ENCODE measurements at regions not wholly inside any gene's neighbourhood (a gene's known extent, or its start where the extent isn't known, plus 50 kb on each side); places are given as distances from the start of the nearest gene placed in this dataset.
"Not testable (repeated sequence)": the region's sequence is repeated elsewhere in the genome, so short reads cannot be mapped to it uniquely, and the experiment has no call there.

- not testable (repeated sequence) for DNase-seq
These were observed 213.7 kb upstream of the ADRA1D start for GRCh38 chr20:4462801-4463200.

DNA sequence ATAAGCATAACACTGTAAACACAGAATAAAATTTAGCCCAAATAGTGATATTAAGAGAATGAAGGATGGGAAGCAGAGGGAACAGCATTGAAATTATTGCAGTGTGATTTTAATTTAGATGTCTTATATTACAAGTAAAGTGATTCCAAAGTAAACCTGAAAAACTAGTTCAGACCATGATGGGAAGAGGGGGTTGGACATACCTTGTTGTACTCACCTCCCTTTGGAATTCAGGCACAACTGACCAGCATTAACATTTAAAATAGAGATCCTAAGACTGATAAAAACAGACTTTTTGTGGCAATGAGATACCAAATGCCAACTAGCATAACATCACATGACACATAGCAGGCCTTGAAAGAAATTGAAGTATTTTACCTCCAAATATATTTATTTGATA is 210.0 kb upstream of the ADRA1D start:
- no peak for DNase-seq

GRCh38 chr20:4457566-4458543 is 208.8 kb upstream of the ADRA1D start:
- DNase-seq, result no peak

DNA sequence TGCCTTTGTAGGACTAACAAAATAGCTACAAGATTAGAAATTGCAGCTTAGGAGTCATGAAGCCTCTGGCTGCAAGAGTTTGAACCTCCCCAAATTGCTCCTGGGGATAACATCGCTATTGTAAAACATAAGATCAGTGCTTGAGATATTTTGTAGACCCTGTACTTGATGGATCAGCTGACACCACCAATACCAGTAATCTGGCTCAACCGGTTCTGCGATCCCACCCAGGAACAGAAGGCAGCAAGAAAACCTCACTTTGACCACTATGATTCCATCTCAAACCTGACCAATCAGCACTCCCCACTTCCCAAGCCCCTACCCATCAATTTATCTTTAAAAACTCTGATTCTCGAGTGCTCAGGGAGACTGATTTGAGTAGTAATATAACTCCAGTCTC is 206.9 kb upstream of the ADRA1D start:
- no peak for DNase-seq

GRCh38 chr20:4455301-4455701 is 206.2 kb upstream of the ADRA1D start:
- no peak for DNase-seq

GRCh38 chr20:4454111-4454510 is 205.0 kb upstream of the ADRA1D start:
- DNase-seq, result no peak

GRCh38 chr20:4453359-4453758 is 204.3 kb upstream of the ADRA1D start:
- no peak for DNase-seq

- DNase-seq, result no peak
These were observed 202.5 kb upstream of the ADRA1D start for GRCh38 chr20:4451487-4452081.

GRCh38 chr20:4449957-4450715 is 201.0 kb upstream of the ADRA1D start:
- no peak for DNase-seq

- DNase-seq, result no peak
These were observed 196.7 kb upstream of the ADRA1D start for GRCh38 chr20:4445784-4446183.

DNA sequence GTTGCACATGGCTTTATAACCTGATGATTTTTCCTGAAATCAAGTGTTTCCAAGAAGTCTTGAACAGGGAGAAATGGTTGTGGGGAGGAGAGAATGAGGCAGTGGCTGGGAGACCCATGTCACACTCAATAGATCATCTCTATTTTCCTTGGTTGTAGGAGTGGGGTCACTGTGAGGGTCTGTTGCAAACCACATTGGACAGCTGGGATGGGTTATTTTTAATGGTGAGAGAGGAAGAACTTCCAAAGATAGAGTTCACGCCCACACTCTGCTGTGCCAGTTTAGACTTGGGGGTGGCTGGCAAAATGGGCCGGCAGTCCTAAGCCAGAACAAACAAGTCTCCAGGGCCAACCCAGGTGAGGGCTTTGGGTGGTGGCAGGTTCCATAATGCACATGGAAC is 196.2 kb upstream of the ADRA1D start:
- DNase-seq, result no peak

- DNase-seq, result no peak
These were observed 195.3 kb upstream of the ADRA1D start for GRCh38 chr20:4444404-4444803.

- no peak for DNase-seq
These were observed 193.9 kb upstream of the ADRA1D start for GRCh38 chr20:4443016-4443415.

GRCh38 chr20:4441871-4442270 is 192.8 kb upstream of the ADRA1D start:
- DNase-seq, result no peak

DNA sequence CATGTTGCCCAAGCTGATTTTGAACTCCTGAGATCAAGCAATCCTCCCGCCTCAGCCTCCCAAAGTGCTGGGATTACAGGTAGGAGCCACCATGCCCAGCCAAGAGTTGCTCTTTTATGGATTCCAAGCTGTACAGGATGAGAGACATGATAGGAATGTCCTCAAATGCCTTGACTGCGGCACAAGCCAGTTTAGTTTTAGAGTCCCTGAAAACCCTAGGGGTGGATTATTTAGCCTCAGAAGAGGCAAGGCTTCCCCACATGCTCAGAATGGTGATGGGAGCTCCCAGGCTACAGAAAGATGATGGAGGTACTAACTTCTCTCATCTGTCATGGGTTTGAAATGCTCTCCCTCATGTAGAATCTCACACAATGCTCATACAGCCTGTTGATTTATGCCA is 192.1 kb upstream of the ADRA1D start:
- DNase-seq, result no peak

GRCh38 chr20:4439461-4439860 is 190.4 kb upstream of the ADRA1D start:
- no peak for DNase-seq

- DNase-seq, result no peak
These were observed 188.0 kb upstream of the ADRA1D start for GRCh38 chr20:4437131-4437530.

- no peak for DNase-seq
These were observed 186.8 kb upstream of the ADRA1D start for GRCh38 chr20:4435671-4436455.

GRCh38 chr20:4435225-4435624 is 186.1 kb upstream of the ADRA1D start:
- DNase-seq, result no peak

GRCh38 chr20:4434681-4435080 is 185.6 kb upstream of the ADRA1D start:
- no peak for DNase-seq

- DNase-seq, result no peak
These were observed 182.4 kb upstream of the ADRA1D start for GRCh38 chr20:4431446-4431845.

DNA sequence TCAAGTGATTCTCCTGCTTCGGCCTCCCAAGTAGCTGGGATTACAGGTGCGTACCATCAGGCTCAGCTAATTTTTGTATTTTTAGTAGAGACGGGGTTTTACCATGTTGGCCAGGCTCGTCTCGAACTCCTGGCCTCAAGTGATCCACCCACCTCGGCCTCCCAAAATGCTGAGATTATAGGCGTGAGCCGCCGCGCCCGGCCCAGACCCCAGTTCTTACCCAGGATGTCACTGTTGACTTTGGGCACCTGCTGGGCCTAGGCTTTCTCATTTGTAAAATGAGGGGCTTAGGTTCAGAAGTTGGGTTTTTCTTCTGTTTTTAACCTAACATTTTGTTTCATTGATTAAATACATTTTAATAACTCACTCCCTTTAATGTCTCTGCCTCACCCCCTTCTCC is 181.7 kb upstream of the ADRA1D start:
- DNase-seq, result not testable (repeated sequence)
